ENCODE measurements at regions not wholly inside any gene's neighbourhood (a gene's known extent, or its start where the extent isn't known, plus 50 kb on each side); places are given as distances from the start of the nearest gene placed in this dataset.

DNA sequence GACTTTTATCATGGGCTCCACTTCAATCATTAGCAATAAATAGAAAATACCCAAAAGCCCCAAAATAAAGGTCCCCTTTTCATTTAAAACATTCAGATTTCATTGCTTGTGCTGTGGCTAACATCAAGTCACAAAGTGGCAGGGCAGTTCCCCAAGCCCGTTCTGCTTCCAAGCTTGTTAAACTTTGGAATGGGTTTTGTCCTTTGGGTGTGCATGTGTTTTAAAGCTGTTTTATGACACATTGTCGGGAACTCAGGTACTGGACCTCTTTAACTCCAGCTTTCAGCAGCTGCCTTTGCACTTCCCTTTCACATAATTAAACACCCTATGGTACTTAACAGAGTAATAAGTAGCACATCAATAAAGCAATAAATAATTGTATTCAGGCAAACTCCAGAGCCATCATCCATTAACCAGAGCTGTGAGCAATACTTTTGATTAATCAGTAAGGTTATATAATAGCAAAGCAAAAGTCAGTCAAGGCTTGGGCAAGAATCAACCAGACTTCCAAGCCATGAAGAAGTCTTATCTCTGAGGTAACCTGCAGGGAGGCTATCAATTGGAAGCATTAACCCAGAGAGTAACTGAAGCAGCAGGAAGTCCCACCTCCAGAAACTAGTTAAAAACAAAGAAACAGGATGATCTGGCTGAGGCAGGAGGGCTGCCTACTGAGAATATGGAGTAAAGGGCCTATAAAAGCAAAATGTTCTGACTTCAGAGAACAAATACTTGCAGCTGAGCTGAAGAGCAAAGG lies 56.1 kb upstream of the ARID5B start:
- CTCF ChIA-PET = interaction anchor here (0.5 to 2.0 kb wide), 3 partner anchors 14 to 52 kb away, joined by 3 to 8 read pairs (median 3); no protein-coding TSS in a partner anchor
- H3K4me3 ChIP-seq (ENCODE audit: low read depth, low read length) = no peak overlapping the region
- Mint-ChIP-seq H3K36me3 (ENCODE audit: insufficient read depth, unreplicated experiment) (peaks cover 10% of the 10 kb centered on the region), H3K27ac (ENCODE audit: unreplicated experiment) (peak overlapping the region; percentile 63), H3K9me3 (ENCODE audit: unreplicated experiment) (no peaks in the 10 kb centered on the region), H3K4me3 (ENCODE audit: unreplicated experiment) (no peak overlapping the region), H3K27me3 (ENCODE audit: insufficient read depth, unreplicated experiment) (no peaks in the 10 kb centered on the region), H3K4me1 (ENCODE audit: low read depth, unreplicated experiment) (peaks cover 55% of the 10 kb centered on the region)
- BruUV-seq (replicated peaks) = TSS peak; percentile 50
- POLR2A ChIA-PET = no interaction called here
- H3K9me3 ChIP-seq = no peaks in the 10 kb centered on the region
- 0 out of 2 replicates have a peak, but pooled peaks cover 3% of the 10 kb centered on the region for H3K36me3 ChIP-seq (ENCODE audit: control insufficient read depth, insufficient read depth, low read length)
- peaks cover 72% of the 10 kb centered on the region for H3K4me1 ChIP-seq
- TF ChIP-seq CTCF (IDR thresholded peaks at IDR 0.05; ENCODE audit: insufficient read depth in 1 of 2, low read depth in 1 of 2, low read length in 1 of 2, severe bottlenecking in 1 of 2, unreplicated experiment in 1 of 2) = no peak
- DNase-seq = no peak
- intact Hi-C loops (cut with micrococcal nuclease; ENCODE audit: unreplicated experiment) = loop anchor here (5.0 kb wide), 1 partner anchor 783 kb away; no protein-coding TSS in a partner anchor
- H3K27me3 ChIP-seq (replicated peaks; ENCODE audit: control insufficient read depth, insufficient read depth, low read length) = no peaks in the 10 kb centered on the region

GRCh38 chr10:61845950-61846268 lies 55.6 kb upstream of the ARID5B start:
- 0 out of 2 replicates have a peak, but pooled peaks cover 3% of the 10 kb centered on the region for H3K36me3 ChIP-seq (ENCODE audit: control insufficient read depth, insufficient read depth, low read length)
- no peaks in the 10 kb centered on the region for H3K27me3 ChIP-seq (replicated peaks; ENCODE audit: control insufficient read depth, insufficient read depth, low read length)
- H3K9me3 ChIP-seq = no peaks in the 10 kb centered on the region
- Mint-ChIP-seq H3K4me1 (ENCODE audit: low read depth, unreplicated experiment) (peaks cover 55% of the 10 kb centered on the region), H3K27me3 (ENCODE audit: insufficient read depth, unreplicated experiment) (no peaks in the 10 kb centered on the region), H3K9me3 (ENCODE audit: unreplicated experiment) (no peaks in the 10 kb centered on the region), H3K27ac (ENCODE audit: unreplicated experiment) (peak overlapping the region; percentile 63), H3K36me3 (ENCODE audit: insufficient read depth, unreplicated experiment) (peaks cover 13% of the 10 kb centered on the region), H3K4me3 (ENCODE audit: unreplicated experiment) (no peak overlapping the region)
- no peak for DNase-seq
- ChIA-PET POLR2A (no interaction called here), CTCF (interaction anchor here (2.0 kb wide), 1 partner anchor 51 kb away, joined by 8 read pairs; no protein-coding TSS in a partner anchor)
- intact Hi-C loops (cut with micrococcal nuclease; ENCODE audit: unreplicated experiment) = loop anchor here (5.0 kb wide), 1 partner anchor 784 kb away; no protein-coding TSS in a partner anchor
- no peak for TF ChIP-seq CTCF (IDR thresholded peaks at IDR 0.05; ENCODE audit: insufficient read depth in 1 of 2, low read depth in 1 of 2, low read length in 1 of 2, severe bottlenecking in 1 of 2, unreplicated experiment in 1 of 2)
- no peak overlapping the region for H3K4me3 ChIP-seq (ENCODE audit: low read depth, low read length)
- H3K4me1 ChIP-seq = peaks cover 72% of the 10 kb centered on the region
- BruUV-seq (replicated peaks) = no TSS peak

DNA sequence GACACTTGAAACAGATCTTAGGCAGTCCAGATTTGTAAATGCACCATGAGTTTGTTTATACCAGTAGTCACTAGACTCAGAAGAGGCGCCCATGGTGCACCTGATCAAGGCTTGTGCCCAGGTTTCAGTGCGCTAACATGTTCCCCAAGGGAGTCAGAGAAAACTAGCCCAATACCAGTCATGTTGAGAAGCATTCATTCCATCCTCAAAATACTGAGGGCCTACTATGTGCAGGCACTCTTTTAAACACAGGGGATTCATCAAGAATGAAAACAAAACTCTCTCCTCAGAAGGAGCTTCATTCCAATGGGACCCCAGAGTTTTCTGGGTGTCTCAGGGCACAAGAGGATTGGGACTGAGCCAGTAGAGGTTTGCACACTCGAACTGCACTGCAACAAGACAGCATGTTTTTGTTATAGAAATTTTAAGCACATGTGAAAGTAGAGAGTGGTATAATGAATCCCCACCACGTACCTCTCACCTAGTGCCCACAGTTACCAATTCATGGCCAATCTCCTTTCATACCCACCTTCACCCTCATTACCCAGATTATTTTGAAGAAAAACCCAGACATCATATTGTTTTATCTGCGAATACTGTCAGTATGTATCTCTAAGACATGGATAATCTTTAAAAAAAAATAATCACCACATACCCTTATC lies 55.0 kb upstream of the ARID5B start:
- H3K36me3 Mint-ChIP-seq (ENCODE audit: insufficient read depth, unreplicated experiment) = peaks cover 13% of the 10 kb centered on the region
- peaks cover 72% of the 10 kb centered on the region for H3K4me1 ChIP-seq
- DNase-seq = no peak
- no TSS peak for BruUV-seq (replicated peaks)
- peak overlapping the region; percentile 39 for H3K27ac Mint-ChIP-seq (ENCODE audit: unreplicated experiment)
- peaks cover 55% of the 10 kb centered on the region for H3K4me1 Mint-ChIP-seq (ENCODE audit: low read depth, unreplicated experiment)
- no peaks in the 10 kb centered on the region for H3K9me3 ChIP-seq
- H3K9me3 Mint-ChIP-seq (ENCODE audit: unreplicated experiment) = peaks cover 6% of the 10 kb centered on the region
- ChIA-PET CTCF (interaction anchor here (2.0 kb wide), 1 partner anchor 51 kb away, joined by 8 read pairs; no protein-coding TSS in a partner anchor), POLR2A (interaction anchor here (1.0 kb wide), 1 partner anchor 57 kb away, joined by 3 read pairs; no protein-coding TSS in a partner anchor)
- H3K4me3 Mint-ChIP-seq (ENCODE audit: unreplicated experiment) = no peak overlapping the region
- TF ChIP-seq CTCF (IDR thresholded peaks at IDR 0.05; ENCODE audit: insufficient read depth in 1 of 2, low read depth in 1 of 2, low read length in 1 of 2, severe bottlenecking in 1 of 2, unreplicated experiment in 1 of 2) = no peak
- no peaks in the 10 kb centered on the region for H3K27me3 ChIP-seq (replicated peaks; ENCODE audit: control insufficient read depth, insufficient read depth, low read length)
- intact Hi-C loops (cut with micrococcal nuclease; ENCODE audit: unreplicated experiment) = loop anchor here (5.0 kb wide), 1 partner anchor 784 kb away; no protein-coding TSS in a partner anchor
- 0 out of 2 replicates have a peak, but pooled peaks cover under 1% of the 10 kb centered on the region for H3K36me3 ChIP-seq (ENCODE audit: control insufficient read depth, insufficient read depth, low read length)
- no peaks in the 10 kb centered on the region for H3K27me3 Mint-ChIP-seq (ENCODE audit: insufficient read depth, unreplicated experiment)
- no peak overlapping the region for H3K4me3 ChIP-seq (ENCODE audit: low read depth, low read length)
